Heart right ventricle (tissue), 16 donors: ENCODE measurements at regions not wholly inside any gene's neighbourhood (a gene's known extent, or its start where the extent isn't known, plus 50 kb on each side); places are given as distances from the start of the nearest gene placed in this dataset.

Source experiments
- ATAC-seq, 8 donors: fragments of 200-7000 bp; cut with Tn5 transposase; one replicate each; pipeline ENCODE4 v1.9.1; 2020; ENCODE audit warnings: mild to moderate bottlenecking in 8 of 8, moderate library complexity in 8 of 8, moderate number of reproducible peaks in 1 of 8
- DNase-seq, 2 donors: peaks; one replicate each; pipeline ENCODE4 v3.0.0-alpha.2; 2020
- H3K27ac ChIP-seq, 10 donors: fragments of 200-600 bp; sonication (generic) in 2 of 10; one replicate each; pipeline versions ENCODE4 v1.5.0 to v1.8.0; 2020 to 2022; ENCODE audit warnings: mild to moderate bottlenecking in 3 of 10
- H3K27me3 ChIP-seq, 7 donors: fragments of 200-600 bp; one replicate each; pipeline ENCODE4 v1.8.0; 2021 to 2022; ENCODE audit warnings: mild to moderate bottlenecking in 2 of 7
- H3K36me3 ChIP-seq, 9 donors: fragments of 200-600 bp; sonication (generic) in 1 of 9; one replicate each; pipeline versions ENCODE4 v1.5.0 to v1.8.0; 2020 to 2022; ENCODE audit warnings: mild to moderate bottlenecking in 2 of 9
- H3K4me1 ChIP-seq, 9 donors: fragments of 200-600 bp; sonication (generic) in 1 of 9; one replicate each; pipeline versions ENCODE4 v1.5.0 to v1.8.0; 2020 to 2022; ENCODE audit warnings: mild to moderate bottlenecking in 4 of 9
- H3K4me3 ChIP-seq, 10 donors: fragments of 200-600 bp; sonication (generic) in 2 of 10; one replicate each; pipeline versions ENCODE4 v1.5.0 to v1.8.0; 2020 to 2022; ENCODE audit warnings: mild to moderate bottlenecking in 7 of 10, moderate library complexity in 2 of 10
- H3K9me3 ChIP-seq, 11 donors: fragments of 200-600 bp in 10 of 11; sonication (generic) in 2 of 11; one replicate each; pipeline versions ENCODE4 v1.5.0 to v1.8.0; 2013 to 2022; ENCODE audit warnings: mild to moderate bottlenecking in 2 of 11, control low read depth in 1 of 11, moderate library complexity in 1 of 11
- CTCF ChIP-seq, 9 donors: fragments of 200-600 bp; sonication (generic) in 2 of 9; IDR thresholded peaks; one replicate each; pipeline versions ENCODE4 v1.5.0 to v1.8.0; 2021 to 2022; ENCODE audit warnings: antibody characterized with exemption in 9 of 9, mild to moderate bottlenecking in 5 of 9, moderate library complexity in 1 of 9
- WGBS, 2 donors: extraction: QIAGEN DNeasy Blood & Tissue Kit; methylation state at CpG; one replicate each; pipeline ENCODE4 v1.1.7; 2013; ENCODE audit warnings: inconsistent platforms in 1 of 2; 5-methylcytosine and 5-hydroxymethylcytosine counted together
- intact Hi-C, 10 donors: fragments of 100-400 bp; cut with DNase I; formaldehyde crosslinking; loops; one replicate each; pipeline versions ENCODE4 v1.11.1 to v1.14.2; 2022
- donor health status: Arrhythmogenic right ventricular cardiomyopathy.
- donor health status: ischemic (EF 13 %, LVEDD 7.1; RV severe dilation, severe dysfunction).
- donor health status: healthy with polysubstance abuse.
- donor health status: DM: no; HTN: yes; CAD: no.
- donor health status: DM: no; HTN: no; CAD: no.
- donor health status: ischemic (EF 25% LVEDD 6.9; RV normal size, moderate dysfunction).
- donor health status: ischemic (EF 25% LVEDD 5.7; RV mildly dilated, moderate dysfunction).
- donor health status: healthy.
- donor health status: DM: yes; HTN: yes; CAD: no.
- donor health status: Ischemic cardiomyopathy.
- donor health status: ischemic (EF 35%, LVEDD 5.7; RV mildly dilated, moderate dysfunction).
- donor health status: nonischemic (EF 11% LVEDD 7.7; RV severe dilation, severe dysfunction).
- donor health status: DM: yes; HTN: yes; CAD: no.
- donor health status: PGD.
- donor health status: ischemic (EF 29% LVEDD 5.4; RV normal size, mild dysfunction).
- donor health status: nonischemic (EF 23%, LVEDD 6.1; RV moderate dilation, normal function).

DNA sequence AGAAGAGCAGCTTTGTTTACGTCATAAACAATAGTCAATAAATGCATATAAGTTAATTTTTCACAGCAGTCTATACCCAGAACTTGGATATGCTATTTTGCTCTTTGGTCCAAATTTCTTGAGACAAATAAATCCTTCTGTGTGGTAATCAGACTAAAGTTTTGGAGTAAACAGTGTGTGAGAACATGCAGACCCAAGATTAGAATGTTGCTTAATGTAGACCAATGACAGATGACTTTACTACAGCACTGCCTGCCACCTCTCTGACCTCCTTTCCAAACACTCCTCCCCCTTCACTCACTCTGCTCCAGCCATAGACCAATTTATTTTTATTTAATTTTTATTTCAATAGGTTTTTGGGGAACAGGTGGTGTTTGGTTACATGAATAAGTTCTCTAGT, 115.3 kb upstream of the TANK start:
- no peak for TF ChIP-seq CTCF (IDR thresholded peaks at IDR 0.05)
- H3K27ac ChIP-seq: no peak overlapping the region
- H3K4me1 ChIP-seq: no peaks in the 10 kb centered on the region
- ATAC-seq (peak in 3 of 8 donors; percentile 63 to 90 (median 76)), DNase-seq (no peak)
- peaks cover 0 to 10% (median 0%) of the 10 kb centered on the region in 7 donors for H3K27me3 ChIP-seq
- 84% methylated on average over 1 of the region's 1 CpG for WGBS, 2 donors
- no peaks in the 10 kb centered on the region for H3K36me3 ChIP-seq
- no peaks in the 10 kb centered on the region for H3K9me3 ChIP-seq
- no peak overlapping the region for H3K4me3 ChIP-seq
- intact Hi-C loops: no loop called here

- H3K27me3 ChIP-seq: peaks cover 0 to 10% (median 0%) of the 10 kb centered on the region in 7 donors
- no peak overlapping the region for H3K27ac ChIP-seq
- H3K4me3 ChIP-seq: no peak overlapping the region
- no peaks in the 10 kb centered on the region for H3K9me3 ChIP-seq
- DNase-seq (no peak), ATAC-seq (no peak)
- 89 to 93% methylated on average over 1 of the region's 1 CpG for WGBS, 2 donors
- no peaks in the 10 kb centered on the region for H3K4me1 ChIP-seq
- TF ChIP-seq CTCF (IDR thresholded peaks at IDR 0.05): no peak
- intact Hi-C loops: no loop called here
- H3K36me3 ChIP-seq: no peaks in the 10 kb centered on the region
These were observed 114.5 kb upstream of the TANK start for GRCh38 chr2:161045726-161046125.

- Histone ChIP-seq H3K4me3 (no peak overlapping the region), H3K9me3 (no peaks in the 10 kb centered on the region), H3K27me3 (peaks cover 0 to 15% (median 0%) of the 10 kb centered on the region in 7 donors), H3K4me1 (no peaks in the 10 kb centered on the region), H3K27ac (no peak overlapping the region), H3K36me3 (no peaks in the 10 kb centered on the region)
- no peak for ATAC-seq
- intact Hi-C loops: no loop called here
- no peak for TF ChIP-seq CTCF (IDR thresholded peaks at IDR 0.05)
- 94 to 97% methylated on average over 2 of the region's 2 CpGs for WGBS, 2 donors
- DNase-seq: no peak
These were observed 113.4 kb upstream of the TANK start for GRCh38 chr2:161046876-161047275.

- TF ChIP-seq CTCF (IDR thresholded peaks at IDR 0.05): no peak
- H3K27me3 ChIP-seq: peaks cover 0 to 19% (median 0%) of the 10 kb centered on the region in 7 donors
- intact Hi-C loops: no loop called here
- 63 to 66% methylated on average over 3 of the region's 3 CpGs for WGBS, 2 donors
- H3K4me1 ChIP-seq: no peaks in the 10 kb centered on the region
- no peak for DNase-seq
- no peaks in the 10 kb centered on the region for H3K9me3 ChIP-seq
- no peak overlapping the region for H3K4me3 ChIP-seq
- no peaks in the 10 kb centered on the region for H3K36me3 ChIP-seq
- no peak for ATAC-seq
- H3K27ac ChIP-seq: no peak overlapping the region
These were observed 111.9 kb upstream of the TANK start for GRCh38 chr2:161048317-161048716.
